HG02759 (cell line): ENCODE measurements at regions not wholly inside any gene's neighbourhood (a gene's known extent, or its start where the extent isn't known, plus 50 kb on each side); places are given as distances from the start of the nearest gene placed in this dataset.

Experiments used
- ATAC-seq: cut with Tn5 transposase; IDR thresholded peaks from one replicate; pipeline ENCODE4 v1.9.1; 2021; ENCODE audit warnings: mild to moderate bottlenecking, moderate library complexity; ENCODE audit not compliant: unreplicated experiment

GRCh38 chr4:127580300-127580699 is 52.5 kb upstream of the INTU start:
- no peak for ATAC-seq

- ATAC-seq: no peak
Measured at GRCh38 chr4:127580891-127581290, 51.9 kb upstream of the INTU start.
